ENCODE measurements at regions not wholly inside any gene's neighbourhood (a gene's known extent, or its start where the extent isn't known, plus 50 kb on each side); places are given as distances from the start of the nearest gene placed in this dataset.

DNA sequence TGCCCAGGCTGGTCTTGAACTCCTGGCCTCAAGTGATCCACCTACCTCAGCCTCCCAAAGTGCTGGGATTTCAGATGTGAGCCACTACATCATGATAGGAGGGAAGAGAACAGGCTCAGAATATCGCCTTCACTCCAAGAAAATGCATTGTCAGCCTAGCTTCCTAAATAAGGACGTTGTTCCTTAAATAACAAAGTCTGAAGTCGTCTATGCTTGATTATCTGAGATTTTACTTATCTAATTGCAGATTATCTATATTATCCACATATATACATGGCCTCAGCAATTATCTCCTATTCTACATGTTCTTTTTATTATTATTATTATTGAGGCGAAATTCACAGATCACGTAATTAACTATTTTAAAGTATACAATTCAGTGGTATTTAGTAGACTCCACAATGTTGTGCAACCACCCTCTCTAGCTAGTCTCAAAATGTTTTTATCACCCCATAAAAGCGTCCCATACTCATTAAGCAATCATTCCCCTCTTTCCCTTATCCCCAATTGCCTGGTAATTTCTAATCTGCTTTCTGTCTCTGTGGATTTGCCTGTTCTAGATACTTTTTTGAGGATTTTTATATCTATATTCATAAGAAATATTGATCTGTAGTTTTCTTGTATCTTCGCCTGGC lies 95.1 kb upstream of the RFX8 start:
- H3K4me3 ChIP-seq (ENCODE audit: low read depth, low read length) = no peak overlapping the region
- TF ChIP-seq, protein P1, sequence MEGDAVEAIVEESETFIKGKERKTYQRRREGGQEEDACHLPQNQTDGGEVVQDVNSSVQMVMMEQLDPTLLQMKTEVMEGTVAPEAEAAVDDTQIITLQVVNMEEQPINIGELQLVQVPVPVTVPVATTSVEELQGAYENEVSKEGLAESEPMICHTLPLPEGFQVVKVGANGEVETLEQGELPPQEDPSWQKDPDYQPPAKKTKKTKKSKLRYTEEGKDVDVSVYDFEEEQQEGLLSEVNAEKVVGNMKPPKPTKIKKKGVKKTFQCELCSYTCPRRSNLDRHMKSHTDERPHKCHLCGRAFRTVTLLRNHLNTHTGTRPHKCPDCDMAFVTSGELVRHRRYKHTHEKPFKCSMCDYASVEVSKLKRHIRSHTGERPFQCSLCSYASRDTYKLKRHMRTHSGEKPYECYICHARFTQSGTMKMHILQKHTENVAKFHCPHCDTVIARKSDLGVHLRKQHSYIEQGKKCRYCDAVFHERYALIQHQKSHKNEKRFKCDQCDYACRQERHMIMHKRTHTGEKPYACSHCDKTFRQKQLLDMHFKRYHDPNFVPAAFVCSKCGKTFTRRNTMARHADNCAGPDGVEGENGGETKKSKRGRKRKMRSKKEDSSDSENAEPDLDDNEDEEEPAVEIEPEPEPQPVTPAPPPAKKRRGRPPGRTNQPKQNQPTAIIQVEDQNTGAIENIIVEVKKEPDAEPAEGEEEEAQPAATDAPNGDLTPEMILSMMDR (IDR thresholded peaks at IDR 0.05; ENCODE audit: low read depth, low read length, missing control alignments) = no peak
- DNase-seq (ENCODE audit: low read depth) = no peak

DNA sequence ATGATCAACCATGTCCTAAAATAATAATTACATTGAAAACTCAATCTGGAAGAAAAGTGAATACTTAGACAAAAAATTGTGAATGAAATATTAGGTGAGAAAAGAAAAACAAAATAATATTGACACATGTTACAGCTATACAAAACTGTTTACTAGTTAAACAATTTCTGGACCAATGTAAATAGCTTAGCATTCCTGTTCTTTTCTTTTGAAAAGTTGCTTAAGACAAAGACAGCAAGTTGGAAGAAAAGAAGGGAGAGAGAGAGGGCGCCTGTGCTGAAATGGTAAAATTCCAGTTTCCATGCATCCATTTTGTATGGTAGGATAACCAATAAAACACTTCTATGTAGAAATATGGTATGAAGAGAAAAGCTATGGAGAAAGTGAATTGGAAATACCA lies 94.1 kb upstream of the RFX8 start:
- no peak overlapping the region for H3K4me3 ChIP-seq (ENCODE audit: low read depth, low read length)
- TF ChIP-seq, protein P1 (IDR thresholded peaks at IDR 0.05; ENCODE audit: low read depth, low read length, missing control alignments) = no peak
- DNase-seq (ENCODE audit: low read depth) = no peak

DNA sequence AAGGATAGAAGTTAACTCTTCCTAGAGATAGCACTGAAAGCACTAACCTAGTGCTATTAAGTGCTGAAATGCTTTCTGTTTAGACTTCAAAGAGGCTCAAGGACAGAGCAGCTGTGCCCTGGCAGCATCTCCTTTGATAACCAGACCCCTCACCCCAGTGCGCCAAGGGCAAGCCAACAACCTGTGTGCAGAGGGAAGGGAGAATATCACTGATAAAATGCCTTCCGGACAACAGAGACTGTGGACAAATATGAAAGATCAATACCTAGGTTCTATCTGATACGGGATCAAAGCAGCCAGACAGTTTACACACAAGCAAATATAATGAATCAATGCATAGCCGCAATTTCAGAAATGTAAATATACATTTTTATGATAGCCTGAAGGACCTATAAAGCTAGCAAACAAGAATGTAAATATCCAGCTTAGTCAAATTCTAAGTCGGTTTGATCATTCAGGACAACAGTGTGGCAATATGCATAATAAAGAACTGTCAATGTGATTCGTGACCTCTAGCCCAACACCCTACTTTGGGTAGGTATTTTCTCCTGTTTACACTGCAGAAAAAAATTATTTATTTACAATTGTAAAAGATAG lies 91.8 kb upstream of the RFX8 start:
- TF ChIP-seq, protein P1 (IDR thresholded peaks at IDR 0.05; ENCODE audit: low read depth, low read length, missing control alignments) = no peak
- DNase-seq (ENCODE audit: low read depth) = no peak
- no peak overlapping the region for H3K4me3 ChIP-seq (ENCODE audit: low read depth, low read length)

DNA sequence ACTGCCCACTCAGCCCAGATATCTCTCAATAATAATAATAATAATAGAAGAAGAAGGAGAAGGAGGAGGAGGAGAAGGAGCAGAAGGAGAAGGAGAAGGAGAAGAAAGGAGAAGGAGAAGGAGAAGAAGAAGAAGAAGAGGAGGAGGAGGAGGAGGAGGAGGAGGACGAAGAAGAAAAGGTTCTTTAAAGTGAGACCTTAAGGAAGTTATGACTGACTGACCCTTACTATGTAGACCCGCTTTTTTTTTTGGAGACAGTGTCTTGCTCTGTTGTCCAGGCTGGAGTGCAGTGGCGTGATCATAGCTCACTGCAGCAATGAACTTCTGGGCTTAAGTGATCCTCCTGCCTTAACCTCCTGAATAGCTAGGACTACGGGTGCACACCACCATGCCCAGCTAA lies 88.9 kb upstream of the RFX8 start:
- DNase-seq (ENCODE audit: low read depth) = no peak
- TF ChIP-seq, protein P1 (IDR thresholded peaks at IDR 0.05; ENCODE audit: low read depth, low read length, missing control alignments) = no peak
- no peak overlapping the region for H3K4me3 ChIP-seq (ENCODE audit: low read depth, low read length)

DNA sequence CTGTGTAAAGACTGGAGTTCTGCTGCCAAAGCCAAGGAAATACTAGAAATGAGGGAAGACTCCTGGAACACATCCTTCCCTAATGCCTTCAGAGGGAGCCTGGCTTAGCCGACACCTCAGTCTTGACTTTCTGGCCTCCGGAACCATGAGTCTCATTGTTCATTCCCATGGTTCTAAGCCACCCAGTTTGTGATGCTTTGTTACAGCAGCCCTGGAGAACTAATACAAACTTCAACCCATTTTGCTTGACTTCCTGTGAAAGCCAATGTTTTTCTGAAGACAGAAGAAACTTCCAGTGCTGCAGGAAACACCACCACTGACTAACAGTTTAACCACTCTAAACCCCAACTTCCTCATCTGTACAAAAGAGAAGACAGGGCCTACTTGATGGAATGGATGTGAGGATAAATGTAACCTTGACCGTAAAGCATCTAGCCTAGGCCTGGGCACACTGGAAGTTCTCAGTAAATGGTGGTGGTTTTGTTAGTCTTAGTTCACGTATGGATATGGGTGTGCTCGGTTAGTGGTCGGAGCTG lies 85.9 kb upstream of the RFX8 start:
- DNase-seq (ENCODE audit: low read depth) = no peak
- no peak overlapping the region for H3K4me3 ChIP-seq (ENCODE audit: low read depth, low read length)
- TF ChIP-seq, protein P1 (IDR thresholded peaks at IDR 0.05; ENCODE audit: low read depth, low read length, missing control alignments) = no peak

DNA sequence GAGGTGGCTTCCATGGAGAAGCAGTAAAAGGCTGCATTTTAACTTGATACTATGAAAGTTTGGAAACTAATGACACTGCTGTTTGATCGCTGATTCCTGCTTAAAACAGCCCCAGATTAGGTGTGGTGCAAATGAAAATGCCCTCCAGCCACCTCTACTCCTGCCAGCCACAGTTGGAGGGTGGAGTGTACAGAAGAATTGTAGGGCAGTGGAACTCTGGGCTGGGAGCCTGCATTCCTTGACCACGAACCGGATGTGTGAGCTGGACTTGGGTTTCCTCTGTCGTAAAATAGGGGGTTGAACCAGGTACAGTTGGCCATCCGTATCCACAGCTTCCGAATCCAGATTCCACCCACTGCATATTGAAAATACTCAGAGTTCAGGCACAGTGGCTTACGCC lies 84.6 kb upstream of the RFX8 start:
- TF ChIP-seq, protein P1 (IDR thresholded peaks at IDR 0.05; ENCODE audit: low read depth, low read length, missing control alignments) = no peak
- DNase-seq (ENCODE audit: low read depth) = no peak
- no peak overlapping the region for H3K4me3 ChIP-seq (ENCODE audit: low read depth, low read length)

All from GM12864 (cell line).